ENCODE measurements at regions not wholly inside any gene's neighbourhood (a gene's known extent, or its start where the extent isn't known, plus 50 kb on each side); places are given as distances from the start of the nearest gene placed in this dataset.

GRCh38 chr3:104297617-104298016, 1069.1 kb upstream of the ALCAM start:
- H3K4me1 ChIP-seq = no peaks in the 10 kb centered on the region
- no peak overlapping the region for H3K27ac ChIP-seq
- no peaks in the 10 kb centered on the region for H3K27me3 ChIP-seq
- no peaks in the 10 kb centered on the region for H3K9me3 ChIP-seq
- 94 to 100% methylated on average over 1 of the region's 1 CpG for WGBS, 2 donors
- DNase-seq = no peak
- no peaks in the 10 kb centered on the region for H3K36me3 ChIP-seq
- H3K4me3 ChIP-seq (replicated peaks in 1 of 3) = no peak overlapping the region
- intact Hi-C loops (cut with DNase I) = no loop called here
- TF ChIP-seq CTCF (IDR thresholded peaks at IDR 0.05) (no peak), POLR2A (IDR thresholded peaks at IDR 0.05) (no peak)

- no peak for TF ChIP-seq CTCF (IDR thresholded peaks at IDR 0.05)
- TF ChIP-seq POLR2A (IDR thresholded peaks at IDR 0.05) = no peak
- Histone ChIP-seq H3K9me3 (no peaks in the 10 kb centered on the region), H3K4me1 (no peaks in the 10 kb centered on the region), H3K36me3 (no peaks in the 10 kb centered on the region), H3K4me3 (replicated peaks in 1 of 3) (no peak overlapping the region), H3K27ac (no peak overlapping the region), H3K27me3 (no peaks in the 10 kb centered on the region)
- intact Hi-C loops (cut with DNase I) = no loop called here
- 42 to 43% methylated on average over 2 of the region's 2 CpGs for WGBS, 2 donors
- no peak for DNase-seq
Observed at GRCh38 chr3:104298662-104299061, 1068.0 kb upstream of the ALCAM start.

- intact Hi-C loops (cut with DNase I) = no loop called here
- DNase-seq = no peak
- no peaks in the 10 kb centered on the region for H3K27me3 ChIP-seq
- no peak for TF ChIP-seq POLR2A (IDR thresholded peaks at IDR 0.05)
- TF ChIP-seq CTCF (IDR thresholded peaks at IDR 0.05) = no peak
- no peak overlapping the region for H3K4me3 ChIP-seq (replicated peaks in 1 of 3)
- no peaks in the 10 kb centered on the region for H3K9me3 ChIP-seq
- no peaks in the 10 kb centered on the region for H3K4me1 ChIP-seq
- 68 to 78% methylated on average over 1 of the region's 1 CpG for WGBS, 2 donors
- H3K27ac ChIP-seq = no peak overlapping the region
- no peaks in the 10 kb centered on the region for H3K36me3 ChIP-seq
Observed at GRCh38 chr3:104316118-104316517, 1050.6 kb upstream of the ALCAM start.

GRCh38 chr3:104323226-104323625, 1043.5 kb upstream of the ALCAM start:
- H3K9me3 ChIP-seq = no peaks in the 10 kb centered on the region
- H3K27me3 ChIP-seq = no peaks in the 10 kb centered on the region
- H3K27ac ChIP-seq = no peak overlapping the region
- H3K4me3 ChIP-seq (replicated peaks in 1 of 3) = no peak overlapping the region
- TF ChIP-seq POLR2A (IDR thresholded peaks at IDR 0.05) (no peak), CTCF (IDR thresholded peaks at IDR 0.05) (no peak)
- H3K4me1 ChIP-seq = no peaks in the 10 kb centered on the region
- no peak for DNase-seq
- 56 to 63% methylated on average over 2 of the region's 2 CpGs for WGBS, 2 donors
- intact Hi-C loops (cut with DNase I) = no loop called here
- no peaks in the 10 kb centered on the region for H3K36me3 ChIP-seq

- intact Hi-C loops (cut with DNase I) = no loop called here
- H3K27me3 ChIP-seq = no peaks in the 10 kb centered on the region
- H3K36me3 ChIP-seq = no peaks in the 10 kb centered on the region
- no peak for DNase-seq
- H3K4me3 ChIP-seq (replicated peaks in 1 of 3) = no peak overlapping the region
- H3K9me3 ChIP-seq = no peaks in the 10 kb centered on the region
- WGBS, 2 donors = 58 to 72% methylated on average over 1 of the region's 1 CpG
- H3K27ac ChIP-seq = no peak overlapping the region
- H3K4me1 ChIP-seq = no peaks in the 10 kb centered on the region
- TF ChIP-seq CTCF (IDR thresholded peaks at IDR 0.05) = no peak
- no peak for TF ChIP-seq POLR2A (IDR thresholded peaks at IDR 0.05)
Observed at GRCh38 chr3:104347291-104347690, 1019.4 kb upstream of the ALCAM start.
